Progenitor cell of endocrine pancreas (in vitro differentiated cells): ENCODE measurements at regions not wholly inside any gene's neighbourhood (a gene's known extent, or its start where the extent isn't known, plus 50 kb on each side); places are given as distances from the start of the nearest gene placed in this dataset.
A peak's percentile ranks its signal among the peaks of the same experiment; 100 is the strongest.
"Not testable (repeated sequence)": the region's sequence is repeated elsewhere in the genome, so short reads cannot be mapped to it uniquely, and the experiment has no call there.

Experiments
- DNase-seq: peaks from one replicate; pipeline ENCODE4 v3.0.0; 2021; ENCODE audit warnings: low spot score; ENCODE audit not compliant: unreplicated experiment
- H3K27ac Mint-ChIP-seq: 2 replicates; pipeline ENCODE4 v1.8.0; 2021; ENCODE audit warnings: mild to moderate bottlenecking, moderate library complexity, mixed read lengths
- H3K27me3 Mint-ChIP-seq: 2 replicates; pipeline ENCODE4 v1.8.0; 2021; ENCODE audit warnings: mixed read lengths
- H3K36me3 Mint-ChIP-seq: 2 replicates; pipeline ENCODE4 v1.8.0; 2022; ENCODE audit warnings: mixed read lengths; ENCODE audit not compliant: insufficient read depth
- H3K4me1 Mint-ChIP-seq: 2 replicates; pipeline ENCODE4 v1.8.0; 2021; ENCODE audit warnings: low read depth, mixed read lengths
- H3K4me3 Mint-ChIP-seq: 2 replicates; pipeline ENCODE4 v1.8.0; 2021; ENCODE audit warnings: low read depth, mild to moderate bottlenecking, moderate library complexity, mixed read lengths
- H3K9me3 Mint-ChIP-seq: 2 replicates; pipeline ENCODE4 v1.8.0; 2021; ENCODE audit warnings: low read depth, mixed read lengths
- CTCF ChIP-seq: fragments of 200-600 bp; sonication (generic); IDR thresholded peaks from one replicate; pipeline ENCODE4 v1.5.0; 2021; ENCODE audit warnings: antibody characterized with exemption, mild to moderate bottlenecking; ENCODE audit not compliant: unreplicated experiment

- Mint-ChIP-seq H3K27ac (peak overlapping the region; percentile 54), H3K4me1 (peaks cover 27% of the 10 kb centered on the region), H3K27me3 (no peaks in the 10 kb centered on the region), H3K36me3 (peaks cover 7% of the 10 kb centered on the region), H3K4me3 (no peak overlapping the region), H3K9me3 (no peaks in the 10 kb centered on the region)
- DNase-seq: no peak
- TF ChIP-seq CTCF: no peak
Observed at GRCh38 chr6:150752409-150752808, 113.1 kb upstream of the MTHFD1L start.

GRCh38 chr6:150753371-150754064 is 112.0 kb upstream of the MTHFD1L start:
- H3K36me3 Mint-ChIP-seq: peaks cover 4% of the 10 kb centered on the region
- no peaks in the 10 kb centered on the region for H3K9me3 Mint-ChIP-seq
- peak overlapping the region; percentile 12 for H3K4me3 Mint-ChIP-seq
- peak overlapping the region; percentile 80 for H3K27ac Mint-ChIP-seq
- no peak for TF ChIP-seq CTCF
- H3K4me1 Mint-ChIP-seq: peaks cover 20% of the 10 kb centered on the region
- no peak for DNase-seq
- H3K27me3 Mint-ChIP-seq: no peaks in the 10 kb centered on the region

- H3K4me1 Mint-ChIP-seq: peaks cover 22% of the 10 kb centered on the region
- no peak overlapping the region for H3K4me3 Mint-ChIP-seq
- peak overlapping the region; percentile 49 for H3K27ac Mint-ChIP-seq
- no peak for DNase-seq
- H3K36me3 Mint-ChIP-seq: peaks cover 7% of the 10 kb centered on the region
- no peak for TF ChIP-seq CTCF
- no peaks in the 10 kb centered on the region for H3K9me3 Mint-ChIP-seq
- H3K27me3 Mint-ChIP-seq: no peaks in the 10 kb centered on the region
Observed at GRCh38 chr6:150755042-150755441, 110.5 kb upstream of the MTHFD1L start.

GRCh38 chr6:150755524-150755923 is 110.0 kb upstream of the MTHFD1L start:
- DNase-seq: no peak
- Mint-ChIP-seq H3K36me3 (peaks cover 7% of the 10 kb centered on the region), H3K27ac (peak overlapping the region; percentile 71), H3K9me3 (no peaks in the 10 kb centered on the region), H3K4me1 (peaks cover 22% of the 10 kb centered on the region), H3K4me3 (no peak overlapping the region), H3K27me3 (no peaks in the 10 kb centered on the region)
- TF ChIP-seq CTCF: no peak

- no peaks in the 10 kb centered on the region for H3K9me3 Mint-ChIP-seq
- H3K27me3 Mint-ChIP-seq: no peaks in the 10 kb centered on the region
- TF ChIP-seq CTCF: no peak
- peaks cover 22% of the 10 kb centered on the region for H3K4me1 Mint-ChIP-seq
- no peak overlapping the region for H3K4me3 Mint-ChIP-seq
- peaks cover 7% of the 10 kb centered on the region for H3K36me3 Mint-ChIP-seq
- no peak for DNase-seq
- H3K27ac Mint-ChIP-seq: peak overlapping the region; percentile 27
Observed at GRCh38 chr6:150756173-150756572, 109.3 kb upstream of the MTHFD1L start.

GRCh38 chr6:150757807-150758206 is 107.7 kb upstream of the MTHFD1L start:
- not testable (repeated sequence) for H3K36me3 Mint-ChIP-seq, H3K4me3 Mint-ChIP-seq, DNase-seq, H3K27me3 Mint-ChIP-seq, H3K9me3 Mint-ChIP-seq, H3K27ac Mint-ChIP-seq
- H3K4me1 Mint-ChIP-seq: peaks cover 25% of the 10 kb centered on the region
